HEK293T (cell line): ENCODE measurements at regions not wholly inside any gene's neighbourhood (a gene's known extent, or its start where the extent isn't known, plus 50 kb on each side); places are given as distances from the start of the nearest gene placed in this dataset.

Experiments
- ARNT ChIP-seq: fragments of 450-650 bp; IDR thresholded peaks from 2 replicates; pipeline ENCODE4 v1.6.1; 2017; ENCODE audit warnings: mild to moderate bottlenecking
- FOXM1 ChIP-seq: fragments of 450-650 bp; IDR thresholded peaks from 2 replicates; pipeline ENCODE4 v1.6.1; 2017; ENCODE audit warnings: mild to moderate bottlenecking, borderline replicate concordance
- HDGF ChIP-seq: fragments of 450-650 bp; IDR thresholded peaks from 2 replicates; pipeline ENCODE4 v1.6.1; 2017; ENCODE audit warnings: antibody characterized with exemption, borderline replicate concordance
- LEF1 ChIP-seq: fragments of 450-650 bp; IDR thresholded peaks from 2 replicates; pipeline ENCODE4 v1.6.1; 2017; ENCODE audit warnings: mild to moderate bottlenecking, borderline replicate concordance
- SUZ12 ChIP-seq: fragments of 450-650 bp; IDR thresholded peaks from 2 replicates; pipeline ENCODE4 v1.6.1; 2016; ENCODE audit warnings: mild to moderate bottlenecking

GRCh38 chr2:118536306-118536705, 311.1 kb downstream of the EN1 start:
- TF ChIP-seq ARNT (no peak), SUZ12 (no peak), HDGF (no peak), FOXM1 (no peak), LEF1 (no peak)
